Stimulated activated CD4-positive, alpha-beta T cell treated with anti-CD3 and anti-CD28 coated beads, Interleukin-2, amount 100 ng/mL, for 48 hours (primary cell): ENCODE measurements at regions not wholly inside any gene's neighbourhood (a gene's known extent, or its start where the extent isn't known, plus 50 kb on each side); places are given as distances from the start of the nearest gene placed in this dataset.
"Not testable (repeated sequence)": the region's sequence is repeated elsewhere in the genome, so short reads cannot be mapped to it uniquely, and the experiment has no call there.

Source experiments
- DNase-seq, 2 donors: peaks; one replicate each; pipeline ENCODE4 v3.0.0-alpha.2; 2020

DNA sequence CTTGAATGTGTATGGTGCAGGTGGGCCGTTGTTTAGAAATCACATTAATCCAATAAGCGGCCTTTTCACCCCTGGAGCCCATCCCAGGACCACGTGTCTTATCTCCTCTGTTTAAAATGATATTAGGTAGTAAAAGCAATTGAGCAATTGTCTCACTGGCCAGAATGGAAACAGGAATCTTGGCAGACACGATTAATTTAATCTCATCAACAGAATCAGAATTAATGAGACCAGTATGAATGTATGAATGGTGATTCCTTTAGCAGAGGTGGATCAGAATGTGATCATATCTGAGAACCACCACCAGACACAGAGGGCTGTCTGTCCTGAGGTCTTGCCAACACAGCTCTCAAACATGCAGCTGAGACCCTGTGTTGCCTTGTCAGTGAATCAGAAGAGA lies 1591.4 kb downstream of the REEP3 start:
- no peak for DNase-seq

DNA sequence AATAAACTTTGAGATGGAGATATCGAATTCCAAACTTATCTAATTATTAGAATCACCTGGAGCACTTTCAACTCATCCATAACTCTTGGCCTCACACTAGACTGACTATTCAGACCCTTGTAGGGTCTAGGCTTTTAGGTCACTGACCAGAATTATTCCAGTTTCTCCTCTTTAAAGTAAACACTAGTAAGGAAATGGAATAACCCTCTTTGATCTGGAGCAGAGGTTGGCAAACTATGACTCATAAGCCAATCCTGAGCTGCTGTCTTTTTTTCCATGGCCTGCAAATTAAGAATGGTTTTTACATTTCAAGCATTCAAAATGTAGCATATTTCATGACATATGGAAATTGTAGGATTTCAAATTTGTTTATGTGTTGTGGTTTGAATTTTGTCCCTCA lies 1601.9 kb downstream of the REEP3 start:
- DNase-seq: no peak

DNA sequence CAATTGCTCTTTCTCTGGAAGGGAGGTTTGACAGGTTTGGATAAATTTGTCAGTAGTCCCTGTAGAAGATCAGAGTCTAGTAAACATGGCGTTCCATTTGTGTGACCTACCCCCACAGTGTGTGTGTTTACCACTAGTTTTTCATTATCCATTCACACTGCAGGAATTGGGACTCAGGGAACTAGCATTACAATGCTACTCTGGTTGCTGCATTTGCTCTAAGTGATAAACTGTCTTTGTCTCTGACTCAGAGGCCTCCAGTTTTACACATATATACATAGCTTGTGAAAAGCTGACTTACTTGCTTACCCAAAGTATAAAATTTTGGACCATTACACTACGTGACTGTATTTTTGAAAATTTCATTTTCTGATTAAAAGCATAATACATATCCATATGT lies 1604.0 kb downstream of the REEP3 start:
- DNase-seq: no peak

DNA sequence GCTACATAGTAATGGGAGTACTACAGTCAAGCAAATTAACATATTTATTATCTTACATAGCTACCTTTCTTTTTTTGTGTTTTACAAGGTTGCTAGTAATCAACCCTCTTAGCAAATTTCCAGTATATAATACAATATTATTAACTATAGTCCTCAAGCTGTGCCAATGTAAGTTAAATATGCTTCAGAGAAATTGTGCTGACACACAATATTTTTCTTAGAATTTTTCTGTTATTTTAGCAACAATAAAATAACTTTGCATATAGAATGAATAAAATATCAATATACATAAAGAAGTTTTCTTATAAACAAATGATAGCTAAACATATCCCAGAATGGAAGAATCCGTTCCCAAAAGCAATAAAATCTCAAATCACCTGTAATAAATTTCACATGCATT lies 1605.1 kb downstream of the REEP3 start:
- no peak for DNase-seq

DNA sequence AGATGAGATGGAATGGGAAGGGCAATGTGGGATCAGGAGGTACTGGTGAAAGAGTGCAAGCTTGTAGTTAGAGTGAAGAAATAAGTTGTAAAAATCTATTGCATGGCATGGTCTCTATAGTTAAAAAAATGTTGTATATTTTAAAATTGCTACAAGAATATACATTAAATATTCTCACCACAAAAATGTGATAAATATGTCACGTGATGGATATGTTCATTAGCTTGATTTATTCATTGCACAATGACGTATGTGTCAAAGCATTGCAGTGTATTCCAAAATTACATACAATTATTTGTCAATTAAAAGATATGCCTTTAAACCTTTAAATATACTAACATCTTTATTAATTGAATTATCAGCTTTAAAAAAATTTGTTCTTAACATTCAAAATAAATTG lies 1607.1 kb downstream of the REEP3 start:
- no peak for DNase-seq

DNA sequence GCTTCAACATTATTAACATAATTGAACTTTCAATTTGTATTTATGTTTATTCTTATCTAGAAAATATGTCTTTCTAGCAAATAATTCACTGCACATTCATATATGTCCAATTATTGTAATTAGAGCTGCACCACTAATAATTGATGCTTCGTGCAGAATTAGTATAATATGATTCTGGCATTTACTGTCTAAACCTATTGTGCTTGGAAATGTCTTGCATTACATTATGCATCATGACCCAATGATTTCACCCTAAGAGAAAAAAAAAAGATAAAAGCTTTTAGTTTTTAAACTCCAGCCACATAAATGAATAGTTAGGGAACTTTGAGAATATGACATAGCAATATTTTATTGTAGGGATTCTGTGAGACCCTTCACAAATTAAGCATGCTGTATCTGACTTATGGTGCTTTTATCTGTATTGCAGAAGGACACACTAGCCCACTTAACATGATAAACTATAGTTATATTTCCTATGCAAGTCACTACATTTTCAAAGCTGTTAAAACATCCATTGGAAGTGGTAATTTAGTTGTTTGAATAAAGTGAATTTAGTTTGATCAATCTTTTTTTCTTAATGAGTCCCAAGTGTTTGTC lies 1609.1 kb downstream of the REEP3 start:
- no peak for DNase-seq

DNA sequence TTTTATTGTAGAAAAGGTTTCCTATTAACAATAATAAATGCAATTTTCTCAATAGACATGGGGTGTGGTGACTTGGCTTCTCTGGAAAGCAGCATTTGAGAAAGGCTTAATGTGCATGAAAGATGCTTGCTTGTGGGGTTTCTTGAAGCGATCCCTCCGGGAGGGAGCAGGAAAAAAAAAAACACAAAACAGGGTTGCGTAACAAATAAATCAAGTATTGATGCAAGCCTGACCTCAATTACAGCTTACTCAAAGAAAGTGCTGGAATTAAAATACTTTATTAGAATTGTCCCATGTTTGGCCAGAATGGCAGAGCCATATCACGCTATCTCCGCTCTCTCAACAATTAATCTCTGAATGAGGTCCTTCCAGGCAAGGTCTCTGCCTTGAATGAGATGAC lies 1612.5 kb downstream of the REEP3 start:
- DNase-seq: no peak

DNA sequence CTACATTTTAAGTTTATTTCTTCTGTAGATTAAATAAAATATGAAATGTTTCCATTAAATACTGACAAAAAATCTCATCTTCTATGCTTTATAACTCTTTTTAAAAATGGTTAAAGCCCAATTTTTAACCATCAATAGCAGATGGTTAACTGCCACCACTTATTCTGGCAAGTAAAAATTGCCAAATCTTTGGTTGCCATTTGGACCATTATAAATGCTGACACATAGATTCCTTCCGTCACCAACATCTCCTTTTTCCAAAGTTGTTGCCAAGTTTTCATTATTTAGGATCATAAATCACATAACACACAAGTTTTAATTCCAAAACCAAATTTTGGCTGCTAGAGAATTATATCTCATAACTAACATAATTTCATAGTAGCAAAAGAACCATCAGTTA lies 1614.3 kb downstream of the REEP3 start:
- DNase-seq: no peak

DNA sequence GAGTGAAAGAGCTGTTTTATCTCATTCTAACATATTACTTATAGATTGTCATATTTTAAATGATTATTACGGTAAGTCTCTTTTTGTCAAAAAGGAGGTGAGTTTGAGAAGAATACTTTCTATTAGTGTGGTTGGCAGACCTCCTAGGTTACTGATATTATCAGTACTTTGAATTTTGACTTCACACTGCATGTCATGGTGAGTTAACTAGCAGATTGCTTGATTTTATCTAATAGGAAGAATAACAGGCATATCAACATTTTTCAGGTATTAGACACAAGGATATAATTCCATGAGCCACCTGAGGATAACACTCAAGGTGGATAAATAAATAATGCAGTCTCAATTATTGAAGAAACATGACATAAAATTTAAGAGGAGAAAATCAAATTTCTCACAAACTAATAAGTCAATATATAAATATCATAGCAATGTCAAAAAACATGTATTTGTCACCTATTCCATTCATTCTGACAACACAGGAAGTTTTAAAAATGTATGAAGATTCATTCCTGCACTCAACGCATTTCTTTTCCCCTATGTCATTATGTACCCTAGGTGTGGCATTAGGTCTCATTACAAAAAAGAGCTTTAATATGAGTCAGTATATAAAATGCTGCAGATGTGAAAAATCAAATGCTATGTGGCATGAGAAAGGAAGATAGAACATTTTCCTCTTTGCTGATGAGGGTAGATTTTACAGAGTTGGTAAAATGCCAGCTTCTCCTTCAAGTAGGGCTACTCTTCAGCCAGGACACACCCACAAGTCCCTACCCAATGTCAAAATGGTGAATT lies 1621.6 kb downstream of the REEP3 start:
- no peak for DNase-seq

DNA sequence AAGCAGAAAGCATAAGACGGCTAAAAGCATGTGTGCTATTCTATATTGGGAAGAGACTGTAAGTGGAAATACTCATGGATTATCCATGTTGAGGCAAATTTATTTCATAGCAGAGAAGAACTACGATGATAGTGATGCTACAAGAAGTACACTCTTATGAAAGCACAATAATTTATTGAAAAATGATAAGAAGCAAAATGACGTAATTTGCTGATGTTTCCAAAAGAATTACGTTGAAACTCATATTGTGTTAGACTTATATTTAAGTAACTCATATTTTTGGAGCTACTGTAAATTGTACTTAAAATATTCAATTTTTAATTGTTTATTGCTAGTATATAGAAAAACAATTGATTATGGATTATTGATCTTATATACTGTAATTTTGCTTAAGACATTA lies 1622.5 kb downstream of the REEP3 start:
- DNase-seq: no peak

DNA sequence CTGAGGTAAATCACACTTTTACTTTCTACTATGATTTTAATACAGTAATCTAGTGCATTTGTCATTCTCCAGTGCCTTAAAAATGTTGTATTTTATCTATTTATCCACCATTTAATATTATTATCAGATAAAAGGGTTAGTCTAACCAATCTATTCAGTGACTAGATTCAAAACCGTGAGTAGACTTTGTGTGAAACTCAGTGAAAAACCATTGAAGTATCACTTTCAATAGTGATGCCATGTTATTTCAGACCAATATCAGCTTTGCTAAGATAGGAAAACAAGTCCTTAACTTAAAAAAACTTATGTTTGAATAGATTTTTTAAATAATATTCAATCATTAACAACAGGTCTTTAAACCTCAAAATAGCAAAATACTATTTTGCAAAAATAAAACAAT lies 1628.7 kb downstream of the REEP3 start:
- DNase-seq: no peak

DNA sequence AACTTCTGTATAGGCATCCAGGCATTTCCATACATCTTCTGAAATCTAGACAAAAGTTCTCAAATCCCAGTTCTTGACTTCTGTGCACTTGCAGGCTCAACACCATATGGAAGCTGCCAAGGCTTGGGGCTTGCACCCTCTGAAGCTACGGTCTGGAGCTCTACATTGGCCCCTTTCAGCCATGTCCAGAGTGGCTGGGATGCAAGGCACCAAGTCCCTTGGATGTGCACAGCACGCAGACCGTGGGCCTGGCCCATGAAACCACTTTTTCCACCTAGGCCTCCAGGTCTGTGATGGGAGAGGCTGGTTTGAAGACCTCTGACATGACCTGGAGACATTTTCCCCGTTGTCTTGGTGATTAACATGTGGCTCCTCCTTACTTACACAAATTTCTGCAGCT lies 1645.1 kb downstream of the REEP3 start:
- DNase-seq: no peak

DNA sequence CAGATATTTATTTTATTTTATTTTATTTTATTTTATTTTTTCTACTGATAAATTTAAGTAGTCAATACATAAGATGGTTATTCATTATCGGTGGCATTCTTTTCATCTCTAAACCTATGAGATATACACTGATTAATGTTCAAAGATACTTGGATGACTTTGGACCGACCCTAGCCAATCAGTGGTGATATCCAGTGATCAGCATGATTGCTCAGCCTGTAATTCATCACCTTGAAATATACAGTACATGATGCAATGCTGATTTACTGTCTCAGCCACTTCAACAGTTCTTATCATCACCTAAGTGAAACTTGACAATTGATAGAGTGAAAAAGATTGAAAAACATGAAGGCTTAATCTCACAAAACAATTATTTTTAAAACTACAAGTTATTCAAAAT lies 1651.0 kb downstream of the REEP3 start:
- no peak for DNase-seq

DNA sequence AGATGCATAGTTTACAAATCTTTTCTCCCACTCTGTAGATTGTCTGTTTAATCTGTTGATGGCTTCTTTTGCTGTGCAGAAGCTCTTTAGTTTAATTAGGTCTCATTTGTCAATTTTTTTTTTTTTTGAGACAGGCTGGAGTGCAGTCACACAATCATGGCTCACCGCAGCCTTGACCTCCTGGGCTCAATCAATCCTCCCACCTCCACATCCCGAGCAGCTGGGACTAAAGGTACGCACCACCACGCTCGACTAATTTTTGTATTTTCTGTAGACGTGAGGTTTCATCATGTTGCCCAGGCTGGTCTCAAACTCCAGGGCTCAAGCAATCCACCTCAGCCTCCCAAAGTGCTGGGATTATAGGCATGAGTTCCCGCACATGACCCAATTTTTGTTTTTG lies 1655.8 kb downstream of the REEP3 start:
- no peak for DNase-seq

DNA sequence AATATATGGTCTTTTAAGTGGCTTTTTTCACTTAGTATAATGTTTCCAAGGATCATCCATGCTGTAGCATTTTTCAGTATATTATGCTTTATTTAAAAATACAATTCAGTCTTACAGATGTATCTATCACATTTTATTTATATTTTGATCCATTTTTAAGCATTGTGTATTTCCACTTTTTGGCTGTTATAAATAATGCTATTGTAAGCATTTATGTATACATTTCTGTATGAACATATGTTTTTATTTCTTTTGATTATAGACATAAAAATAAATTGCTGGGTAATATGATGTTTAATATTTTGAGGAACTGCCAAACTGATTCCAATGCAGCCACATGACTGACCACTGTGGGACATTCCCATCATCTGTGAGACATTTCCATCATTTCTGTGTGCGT lies 1662.0 kb downstream of the REEP3 start:
- DNase-seq: no peak

DNA sequence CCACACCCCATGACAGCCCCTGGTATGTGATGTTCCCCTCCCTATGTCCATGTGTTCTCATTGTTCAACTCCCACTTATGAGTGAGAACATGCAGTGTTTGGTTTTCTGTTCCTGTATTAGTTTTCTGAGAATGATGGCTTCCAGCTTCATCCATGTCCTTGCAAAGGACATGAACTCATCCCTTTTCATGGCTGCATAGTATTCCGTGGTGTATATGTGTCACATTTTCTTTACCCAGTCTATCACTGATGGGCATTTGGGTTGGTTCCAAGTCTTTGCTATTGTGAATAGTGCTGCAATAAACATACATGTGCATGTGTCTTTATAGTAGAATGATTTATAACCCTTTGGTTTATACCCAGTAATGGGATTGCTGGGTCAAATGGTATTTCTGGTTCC lies 1665.5 kb downstream of the REEP3 start:
- not testable (repeated sequence) for DNase-seq

DNA sequence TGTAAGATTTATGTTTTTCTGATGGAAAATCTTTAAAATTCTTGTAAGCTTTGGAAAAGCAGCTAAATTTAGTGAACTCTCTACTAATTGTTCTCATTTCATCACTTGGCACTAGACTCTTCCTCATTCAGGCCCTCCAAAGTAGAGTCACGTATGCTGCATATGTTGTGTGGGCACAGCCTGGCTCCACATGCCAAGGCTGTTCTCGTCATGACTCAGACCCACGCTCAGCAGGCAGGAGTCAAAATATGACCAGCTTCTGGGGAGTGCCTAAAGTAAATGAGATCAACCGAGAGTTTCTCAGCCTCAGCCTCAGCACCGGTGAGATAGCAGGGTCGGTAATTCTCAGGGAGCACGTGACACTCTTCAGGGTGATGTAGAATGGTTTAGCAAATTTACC lies 1672.9 kb downstream of the REEP3 start:
- DNase-seq: no peak

DNA sequence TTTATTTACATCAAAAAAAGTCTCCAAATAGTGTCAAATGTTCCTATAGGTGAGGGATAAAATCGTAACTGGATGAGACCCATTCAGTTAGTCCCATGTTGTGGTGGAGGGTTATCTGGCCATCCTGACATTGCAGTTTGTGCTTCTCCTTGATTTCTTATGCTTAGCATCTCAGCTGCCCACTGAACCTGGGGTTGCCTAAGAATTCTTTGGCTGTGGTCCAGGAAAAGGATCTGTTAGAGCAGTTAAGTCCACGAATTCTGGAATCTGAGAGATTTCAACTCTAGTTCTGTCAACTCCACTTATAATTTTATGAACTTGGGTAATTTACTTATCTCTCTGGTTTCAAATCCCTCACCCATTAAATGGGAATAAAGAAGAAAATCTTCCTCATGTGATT lies 1673.4 kb downstream of the REEP3 start:
- DNase-seq: no peak

DNA sequence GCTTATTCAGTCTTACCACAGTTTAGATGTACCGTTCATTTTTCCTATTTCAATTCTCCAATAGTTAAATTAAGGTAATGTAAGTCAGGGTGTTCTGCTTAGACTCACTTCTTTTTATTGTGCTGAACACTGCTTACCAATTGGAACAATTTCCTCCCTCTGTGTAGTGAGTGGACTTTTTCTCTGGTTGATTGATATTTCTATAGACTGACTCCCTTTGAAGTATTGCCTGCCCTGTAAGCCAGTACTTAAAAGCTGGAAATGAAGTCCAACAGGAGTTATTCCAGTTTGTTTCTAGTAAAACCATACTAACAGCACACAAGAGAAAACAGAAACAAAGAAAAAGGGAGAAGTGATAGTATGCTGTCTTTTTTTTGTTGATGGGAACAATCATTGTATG lies 1674.9 kb downstream of the REEP3 start:
- DNase-seq: no peak

DNA sequence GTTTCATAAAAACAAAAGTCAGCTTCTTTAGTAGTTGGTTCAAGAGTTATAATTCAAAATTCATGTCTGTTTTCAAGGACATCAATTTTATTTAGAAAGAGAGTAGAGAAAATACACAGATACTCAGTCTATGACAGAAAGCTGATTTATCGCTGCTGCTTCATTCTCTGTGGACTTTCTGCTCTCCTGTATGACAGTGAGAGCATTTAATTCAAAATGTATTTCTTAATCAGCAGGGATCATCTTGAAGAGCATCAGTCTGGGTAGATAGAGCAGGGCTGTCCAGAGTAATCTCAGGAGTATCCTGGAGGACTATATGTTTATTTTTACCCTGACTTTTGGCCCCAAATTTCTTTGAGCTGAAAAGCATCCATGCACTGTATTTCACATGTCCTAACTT lies 1676.7 kb downstream of the REEP3 start:
- no peak for DNase-seq

DNA sequence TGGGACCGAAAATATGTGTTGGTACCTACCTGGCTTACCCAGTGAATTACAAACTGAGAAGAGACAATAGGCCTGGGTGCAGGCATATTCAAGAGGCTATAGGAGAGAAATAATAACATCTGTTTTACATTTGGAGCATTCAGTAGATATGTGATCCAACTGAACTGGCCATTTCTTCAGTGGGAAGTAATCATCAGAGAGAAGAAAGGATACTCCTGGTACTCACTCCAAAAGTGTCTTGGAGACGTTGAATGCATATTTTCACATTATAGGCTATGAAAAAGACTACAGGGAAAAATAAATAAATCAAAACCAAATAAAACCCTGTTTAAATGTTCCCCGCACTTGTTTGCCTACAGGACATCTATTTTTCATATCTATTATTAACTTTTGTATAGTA lies 1680.3 kb downstream of the REEP3 start:
- no peak for DNase-seq

DNA sequence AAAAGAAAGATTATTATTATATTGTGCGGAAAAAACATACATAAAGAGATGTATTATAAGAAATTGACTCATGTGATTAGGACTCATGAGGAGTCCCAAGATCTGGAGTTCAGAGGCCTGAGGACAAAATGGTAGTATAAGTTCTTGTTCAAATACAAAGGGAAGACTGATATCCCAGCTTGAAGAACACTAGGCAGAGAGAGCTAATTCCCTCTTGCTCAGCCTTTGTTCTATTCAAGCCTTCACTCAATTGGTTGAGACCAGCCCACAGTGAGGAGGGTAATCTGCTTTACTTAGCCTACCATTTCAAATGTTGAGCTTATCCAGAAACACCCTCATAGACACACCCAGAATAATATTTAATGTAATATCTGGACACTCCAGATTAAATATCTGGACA lies 1683.8 kb downstream of the REEP3 start:
- no peak for DNase-seq

DNA sequence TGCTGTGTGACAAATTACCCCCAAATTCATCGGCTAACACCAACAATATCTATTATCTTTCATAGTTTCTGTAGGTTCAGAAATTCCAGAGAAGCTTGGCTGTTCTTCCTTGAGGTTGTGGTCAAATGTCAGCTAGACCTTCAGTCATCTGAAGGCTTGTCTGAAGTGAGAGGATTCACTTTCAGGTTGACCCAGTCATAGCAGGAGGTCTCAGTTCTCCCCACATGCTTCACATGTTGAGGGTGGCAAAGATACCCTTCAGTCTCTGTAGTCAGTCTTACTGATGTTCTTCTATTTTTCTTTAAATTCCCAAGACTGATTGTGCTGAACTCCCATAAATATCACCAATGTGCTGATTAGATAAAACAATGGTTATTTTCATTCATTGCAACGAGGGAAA lies 1692.0 kb downstream of the REEP3 start:
- DNase-seq: no peak

DNA sequence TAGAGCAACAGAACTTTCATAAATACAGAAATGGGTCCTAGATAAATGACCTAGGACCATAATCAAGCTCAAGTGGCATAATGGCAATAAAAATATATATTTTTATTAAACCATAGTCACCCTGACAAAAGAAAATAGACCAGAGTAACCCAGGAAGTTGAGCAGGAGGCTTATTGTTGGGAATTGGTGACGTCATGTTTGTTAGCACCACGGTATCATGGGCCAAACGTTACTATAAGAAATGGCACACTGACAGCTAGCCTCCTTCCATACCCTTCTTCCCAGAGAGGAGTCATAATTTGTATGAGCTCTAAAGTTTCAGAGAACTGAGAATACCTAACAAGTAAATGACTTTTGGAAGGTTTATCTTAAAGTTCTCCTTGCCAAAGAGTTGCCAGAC lies 1698.2 kb downstream of the REEP3 start:
- no peak for DNase-seq

DNA sequence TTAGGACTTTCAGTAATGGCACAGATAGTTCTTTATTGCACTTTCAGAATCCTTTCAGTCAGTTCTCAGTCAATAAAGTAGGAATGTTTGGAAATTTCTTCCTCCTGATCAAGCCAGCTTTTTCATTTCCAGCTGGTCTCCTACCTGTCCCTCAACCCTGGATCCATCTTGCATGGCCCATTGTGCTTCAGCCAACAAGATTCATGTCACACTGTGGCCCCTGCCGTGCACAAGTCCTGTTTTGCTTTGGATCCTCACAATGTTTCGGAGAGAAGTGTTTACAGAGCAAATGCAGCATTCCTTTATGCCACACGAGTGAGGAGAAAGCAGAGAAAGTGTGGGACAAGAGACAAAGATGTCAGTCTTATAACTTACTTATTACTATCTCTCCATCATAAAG lies 1694.7 kb upstream of the LRRTM3 start:
- DNase-seq: no peak
